ENCODE measurements at regions not wholly inside any gene's neighbourhood (a gene's known extent, or its start where the extent isn't known, plus 50 kb on each side); places are given as distances from the start of the nearest gene placed in this dataset.
A peak's percentile ranks its signal among the peaks of the same experiment; 100 is the strongest.

- TF ChIP-seq CTCF (IDR thresholded peaks at IDR 0.05) = peak in 4 of 6 experiments; percentile 21 to 46 (median 35)
- no peak for TF ChIP-seq POLR2A (IDR thresholded peaks at IDR 0.05)
- DNase-seq = peak; percentile 44 to 54
- H3K27ac ChIP-seq = no peak overlapping the region
- H3K9me3 ChIP-seq = no peaks in the 10 kb centered on the region
- no peaks in the 10 kb centered on the region for H3K27me3 ChIP-seq
- H3K36me3 ChIP-seq = no peaks in the 10 kb centered on the region
- intact Hi-C loops (cut with DNase I) = no loop called here
- no peak overlapping the region for H3K4me3 ChIP-seq (replicated peaks in 1 of 3)
- WGBS, 2 donors = 48 to 76% methylated on average over 7 to 14 of the region's 20 CpGs
- H3K4me1 ChIP-seq = no peaks in the 10 kb centered on the region
Measured at GRCh38 chr11:135075740-135076139, 663.7 kb upstream of the B3GAT1 start.

- Histone ChIP-seq H3K9me3 (no peaks in the 10 kb centered on the region), H3K36me3 (no peaks in the 10 kb centered on the region), H3K27me3 (no peaks in the 10 kb centered on the region), H3K4me3 (replicated peaks in 1 of 3) (no peak overlapping the region), H3K4me1 (no peaks in the 10 kb centered on the region), H3K27ac (no peak overlapping the region)
- no peak for DNase-seq
- TF ChIP-seq CTCF (IDR thresholded peaks at IDR 0.05) (no peak), POLR2A (IDR thresholded peaks at IDR 0.05) (no peak)
- WGBS, 2 donors = 79 to 81% methylated on average over 5 of the region's 5 CpGs
- intact Hi-C loops (cut with DNase I) = no loop called here
Measured at GRCh38 chr11:135074397-135074998, 662.5 kb upstream of the B3GAT1 start.

- Histone ChIP-seq H3K27me3 (no peaks in the 10 kb centered on the region), H3K9me3 (no peaks in the 10 kb centered on the region), H3K27ac (no peak overlapping the region), H3K36me3 (no peaks in the 10 kb centered on the region), H3K4me3 (replicated peaks in 1 of 3) (no peak overlapping the region), H3K4me1 (no peaks in the 10 kb centered on the region)
- no peak for DNase-seq
- WGBS, 2 donors = 86 to 89% methylated on average over 4 to 5 of the region's 5 CpGs
- no peak for TF ChIP-seq POLR2A (IDR thresholded peaks at IDR 0.05)
- no peak for TF ChIP-seq CTCF (IDR thresholded peaks at IDR 0.05)
- intact Hi-C loops (cut with DNase I) = no loop called here
Measured at GRCh38 chr11:135073870-135074269, 661.8 kb upstream of the B3GAT1 start.

- Histone ChIP-seq H3K9me3 (no peaks in the 10 kb centered on the region), H3K4me1 (no peaks in the 10 kb centered on the region), H3K36me3 (no peaks in the 10 kb centered on the region), H3K27me3 (no peaks in the 10 kb centered on the region), H3K27ac (no peak overlapping the region), H3K4me3 (replicated peaks in 1 of 3) (no peak overlapping the region)
- TF ChIP-seq CTCF (IDR thresholded peaks at IDR 0.05) = no peak
- TF ChIP-seq POLR2A (IDR thresholded peaks at IDR 0.05) = no peak
- no peak for DNase-seq
- intact Hi-C loops (cut with DNase I) = no loop called here
- WGBS, 2 donors = 66 to 74% methylated on average over 6 to 7 of the region's 7 CpGs
Measured at GRCh38 chr11:135073381-135073780, 661.3 kb upstream of the B3GAT1 start.

- 62 to 69% methylated on average over 4 of the region's 4 CpGs for WGBS, 2 donors
Measured at GRCh38 chr11:135069890-135070289, 657.8 kb upstream of the B3GAT1 start.

More at GRCh38 chr11:135069890-135070289, 657.8 kb upstream of the B3GAT1 start:
- no peaks in the 10 kb centered on the region for H3K36me3 ChIP-seq
- no peak overlapping the region for H3K4me3 ChIP-seq (replicated peaks in 1 of 3)
- DNase-seq = no peak
- no peak for TF ChIP-seq POLR2A (IDR thresholded peaks at IDR 0.05)
- no peak for TF ChIP-seq CTCF (IDR thresholded peaks at IDR 0.05)
- H3K4me1 ChIP-seq = no peaks in the 10 kb centered on the region
- intact Hi-C loops (cut with DNase I) = no loop called here
- no peaks in the 10 kb centered on the region for H3K9me3 ChIP-seq
- no peak overlapping the region for H3K27ac ChIP-seq
- no peaks in the 10 kb centered on the region for H3K27me3 ChIP-seq

Measured in thyroid gland (tissue), 4 donors.